Stimulated activated naive CD4-positive, alpha-beta T cell (primary cell): ENCODE measurements at regions not wholly inside any gene's neighbourhood (a gene's known extent, or its start where the extent isn't known, plus 50 kb on each side); places are given as distances from the start of the nearest gene placed in this dataset.

Experiments
- DNase-seq, 6 experiments: peaks; one replicate each; lab custom pipeline; 2025; lab: John Stamatoyannopoulos, UW

GRCh38 chr3:59446775-59447465 lies 397.1 kb upstream of the CFAP20DC start:
- DNase-seq = no peak

DNA sequence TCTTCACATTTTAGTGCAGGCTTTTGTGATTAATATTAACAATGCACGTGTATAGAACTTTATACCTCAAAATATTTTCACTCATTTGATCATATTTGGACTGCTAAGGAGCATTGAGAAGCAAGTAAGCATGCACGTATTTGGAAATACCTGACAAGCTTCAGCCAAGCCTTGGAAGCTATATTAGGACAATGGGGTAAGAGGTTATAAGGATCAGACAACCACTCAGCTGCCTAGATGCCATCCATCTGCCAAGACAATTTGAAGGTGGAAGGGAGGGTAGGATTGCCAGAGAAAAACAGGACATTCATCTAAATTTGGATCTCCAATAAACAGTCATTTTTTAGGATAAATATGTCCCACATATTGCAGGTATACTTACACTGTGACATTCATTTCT lies 394.9 kb upstream of the CFAP20DC start:
- DNase-seq = no peak

GRCh38 chr3:59444294-59444671 lies 394.5 kb upstream of the CFAP20DC start:
- DNase-seq = peak in 2 of 6 experiments; percentile 37 to 49

- peak in 3 of 6 experiments; percentile 15 to 49 (median 37) for DNase-seq
These were observed 393.9 kb upstream of the CFAP20DC start for GRCh38 chr3:59443618-59444293.

DNA sequence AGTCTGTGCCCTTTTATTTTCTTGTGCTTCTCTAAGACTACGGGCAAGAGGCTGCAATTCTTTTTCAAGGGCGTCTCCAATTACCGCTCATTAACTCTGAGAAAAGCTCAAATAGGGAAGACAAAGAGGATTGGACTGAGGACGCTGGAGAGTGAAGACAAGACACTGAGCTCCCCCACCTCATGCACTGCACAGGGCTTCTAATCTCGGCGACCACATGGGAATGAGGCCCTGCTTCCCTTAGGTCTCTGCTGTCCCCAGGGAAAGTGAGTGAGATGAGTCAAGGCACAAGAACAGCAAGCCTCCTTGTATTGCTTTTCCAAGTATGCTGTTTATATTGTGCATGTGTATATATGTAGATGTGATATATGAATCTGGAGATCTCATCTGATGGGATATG lies 392.2 kb upstream of the CFAP20DC start:
- DNase-seq = no peak

- no peak for DNase-seq
These were observed 390.6 kb upstream of the CFAP20DC start for GRCh38 chr3:59440285-59441028.

- no peak for DNase-seq
These were observed 388.7 kb upstream of the CFAP20DC start for GRCh38 chr3:59438492-59438891.

GRCh38 chr3:59436164-59436958 lies 386.5 kb upstream of the CFAP20DC start:
- DNase-seq = peak in 4 of 6 experiments; percentile 4 to 63 (median 48)

- no peak for DNase-seq
These were observed 383.7 kb upstream of the CFAP20DC start for GRCh38 chr3:59433546-59433945.

GRCh38 chr3:59432665-59433064 lies 382.8 kb upstream of the CFAP20DC start:
- DNase-seq = no peak

- no peak for DNase-seq
These were observed 380.5 kb upstream of the CFAP20DC start for GRCh38 chr3:59430341-59430740.

- DNase-seq = no peak
These were observed 379.4 kb upstream of the CFAP20DC start for GRCh38 chr3:59429198-59429597.

DNA sequence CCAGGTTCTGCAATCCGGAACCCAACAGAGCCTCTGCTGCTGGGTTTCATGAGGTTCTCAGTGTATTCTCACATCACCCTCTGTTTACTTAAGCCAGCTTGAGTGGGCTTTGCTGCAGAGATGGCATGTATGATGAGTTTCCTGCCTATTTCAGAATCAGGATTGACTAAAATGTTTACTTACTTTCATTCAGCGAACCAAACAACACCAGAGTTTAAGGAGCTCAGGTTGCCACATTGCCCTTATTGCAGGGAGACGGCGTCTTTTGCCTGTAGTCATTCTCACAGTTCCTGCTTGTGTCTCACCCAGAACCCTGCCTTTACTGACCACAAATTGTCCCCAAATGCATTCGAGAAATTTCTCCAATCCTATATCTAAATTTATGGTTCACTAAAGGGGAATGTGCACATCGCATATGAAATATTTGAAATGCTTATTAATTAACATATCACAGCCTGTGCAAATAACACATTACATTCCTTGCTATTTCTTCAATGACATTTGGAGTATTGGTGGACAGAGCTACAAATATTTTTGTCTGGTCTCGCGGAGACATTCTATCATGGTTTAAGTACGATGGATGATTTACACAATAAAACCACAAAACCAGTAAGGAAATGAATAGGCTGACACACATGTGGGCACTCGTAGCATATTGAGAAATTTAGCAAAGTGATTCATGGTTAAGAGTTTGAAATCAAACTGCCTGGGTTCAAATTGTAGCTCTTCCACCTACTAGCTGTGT lies 377.2 kb upstream of the CFAP20DC start:
- no peak for DNase-seq

DNA sequence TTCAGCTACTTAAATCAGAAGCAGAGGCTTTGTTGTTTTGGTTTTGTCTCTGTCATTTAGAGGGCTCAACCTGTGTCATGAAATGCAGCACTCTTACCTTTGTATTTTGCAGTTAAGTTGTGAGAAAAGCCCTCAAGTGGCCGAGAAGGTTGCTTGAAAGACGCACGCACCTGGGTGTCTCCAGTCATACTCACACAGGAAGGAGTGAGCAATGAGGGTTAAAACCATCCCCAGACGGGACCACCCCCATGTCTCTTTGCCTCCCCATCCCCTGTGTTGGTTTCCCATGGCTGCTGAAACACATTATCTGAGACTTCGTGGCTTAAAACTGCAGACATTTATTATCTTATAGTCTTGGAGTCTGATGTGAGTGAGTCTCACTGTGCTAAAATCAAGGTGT lies 376.1 kb upstream of the CFAP20DC start:
- DNase-seq = peak in 4 of 6 experiments; percentile 10 to 54 (median 48)

- DNase-seq = no peak
These were observed 375.5 kb upstream of the CFAP20DC start for GRCh38 chr3:59425371-59425770.

GRCh38 chr3:59424268-59425010 lies 374.6 kb upstream of the CFAP20DC start:
- DNase-seq = peak in 3 of 6 experiments; percentile 40 to 59 (median 47)

DNA sequence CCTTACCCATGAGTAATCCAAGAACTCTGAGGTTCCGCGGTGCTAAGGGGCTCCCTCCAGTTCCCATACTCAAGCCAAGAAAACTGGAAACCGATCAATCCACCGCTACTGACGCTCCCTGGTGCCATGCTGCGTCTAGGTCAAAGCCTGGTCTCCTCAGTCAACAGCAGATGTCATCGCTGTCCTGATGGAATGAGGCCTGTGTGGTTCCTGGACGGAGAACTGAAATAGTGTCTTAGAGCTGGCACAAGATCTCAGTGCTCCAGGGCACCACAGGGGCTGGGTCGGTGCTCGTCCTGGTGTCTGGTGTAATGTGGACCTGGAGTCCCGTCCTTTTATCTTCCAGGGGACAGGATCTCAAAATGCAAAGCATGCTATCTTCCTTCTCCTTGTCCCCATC lies 373.9 kb upstream of the CFAP20DC start:
- DNase-seq = no peak

DNA sequence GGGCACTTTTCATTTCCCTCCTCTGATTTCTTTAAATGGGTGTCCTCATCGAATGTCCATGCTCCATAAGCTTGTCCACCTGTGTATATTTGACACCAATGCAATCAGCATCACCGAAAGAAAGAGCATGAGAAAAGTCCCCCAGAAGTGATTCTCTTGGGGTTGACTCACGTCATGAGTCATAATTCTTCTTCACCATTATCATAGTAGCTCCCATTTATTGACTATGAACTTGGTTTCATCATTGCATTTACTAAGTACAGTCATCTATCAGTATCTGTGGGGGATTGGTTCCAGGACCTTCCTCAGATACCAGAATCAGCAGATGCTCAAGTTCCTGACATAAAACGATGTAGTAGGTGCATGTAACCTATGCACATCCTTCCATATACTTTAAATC lies 372.5 kb upstream of the CFAP20DC start:
- DNase-seq = no peak

DNA sequence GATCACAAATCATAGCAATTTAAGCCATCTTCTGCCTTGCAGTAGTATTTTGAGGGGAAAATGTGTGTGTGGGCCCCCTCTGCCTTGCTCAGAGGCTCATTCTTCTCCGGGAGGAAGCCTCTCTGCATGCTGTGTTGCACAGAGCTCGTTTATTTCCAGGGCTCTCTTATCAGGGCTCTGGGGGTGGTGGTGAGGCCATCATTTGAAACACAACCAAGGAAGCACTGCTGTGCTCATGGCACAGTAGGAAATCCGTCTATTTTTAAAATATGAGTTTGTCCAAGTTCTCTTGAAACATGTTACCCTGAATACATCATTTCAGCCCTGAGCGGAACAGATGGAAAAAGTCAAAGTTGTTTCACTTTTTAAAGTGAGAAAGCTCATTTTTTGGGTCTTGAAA lies 369.0 kb upstream of the CFAP20DC start:
- no peak for DNase-seq

- DNase-seq = no peak
These were observed 362.7 kb upstream of the CFAP20DC start for GRCh38 chr3:59412516-59412915.

DNA sequence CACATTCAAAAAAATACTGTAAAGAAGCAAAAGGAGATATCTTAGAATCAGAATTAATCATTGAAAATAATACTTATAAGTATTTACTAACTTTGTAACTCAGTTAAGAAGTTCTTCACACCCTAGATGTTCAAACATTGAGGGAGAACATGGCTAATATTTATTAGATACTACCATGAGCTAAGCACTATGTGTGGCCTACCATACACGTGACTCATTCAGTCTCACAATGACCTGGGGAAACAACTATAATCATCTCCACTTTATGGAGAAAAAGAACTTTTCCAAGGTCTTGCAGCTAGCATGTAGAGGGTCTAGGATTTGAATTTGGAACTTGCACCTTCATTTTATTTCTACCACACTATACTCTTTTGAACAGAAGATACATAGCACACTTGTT lies 361.9 kb upstream of the CFAP20DC start:
- DNase-seq = no peak
